HCT116 (cell line): ENCODE measurements at regions not wholly inside any gene's neighbourhood (a gene's known extent, or its start where the extent isn't known, plus 50 kb on each side); places are given as distances from the start of the nearest gene placed in this dataset.

Experiments
- ATAC-seq: fragments of 200-7000 bp; cut with Tn5 transposase; 2 replicates; pipeline ENCODE4 v1.9.1; 2020; ENCODE audit warnings: mild to moderate bottlenecking, moderate library complexity
- BruUV-seq: library from RNA; stranded (reverse); fragments of 400-500 nt; replicated peaks from 2 replicates; lab custom pipeline; 2021; lab: Mats Ljungman, UMichigan
- CTCF ChIA-PET: fragments of 300-600 bp; sonication (Branson Sonifier 250); formaldehyde crosslinking; loops from one replicate; lab custom pipeline; 2021; ENCODE audit warnings: antibody characterized with exemption; lab: Charles Lee
- POLR2A ChIA-PET: fragments of 300-600, 350-600 bp; sonication (Branson Sonifier 250); formaldehyde crosslinking; loops from one replicate; lab custom pipeline; 2021; ENCODE audit warnings: antibody characterized with exemption; lab: Charles Lee
- RAD21 ChIA-PET, 2 experiments: fragments of 300-600 bp; sonication (Branson Sonifier 250); formaldehyde crosslinking; loops; one replicate each; lab custom pipeline; 2023; ENCODE audit warnings: low total read pairs in 2 of 2; ENCODE audit not compliant: uncharacterized antibody in 2 of 2, unreplicated experiment in 2 of 2, low non-redundant PET in 1 of 2; lab: Charles Lee
- DNase-seq: peaks from one replicate; pipeline ENCODE4 v3.0.0-alpha.2; 2010; ENCODE audit warnings: low read depth, low spot score
- H2AFZ ChIP-seq: fragments of 200-600 bp; shearing (Covaris generic), sonication (generic); 2 replicates; pipeline ENCODE4 v1.6.1; 2017; ENCODE audit warnings: low read depth, mixed run types, mixed read lengths, antibody characterized with exemption, low read length; ENCODE audit not compliant: poor library complexity, severe bottlenecking
- H3K27ac ChIP-seq: 2 replicates; pipeline ENCODE4 v1.5.1; 2012; ENCODE audit warnings: low read depth, low read length
- H3K27me3 ChIP-seq: fragments of 200-600 bp; sonication (generic); 2 replicates; pipeline ENCODE4 v1.6.1; 2016; ENCODE audit warnings: mixed run types, low read length, mixed read lengths; ENCODE audit not compliant: insufficient read depth
- H3K36me3 ChIP-seq, 2 experiments: fragments of 200-500 bp in 1 of 2; fragments of 200-600 bp in 1 of 2; sonication (Bioruptor generic) in 1 of 2; sonication (generic) in 1 of 2; 2 replicates each; pipeline versions ENCODE4 v1.5.1 to v1.6.1; 2014 to 2016; ENCODE audit warnings: low read length in 2 of 2, inconsistent platforms in 1 of 2, mixed read lengths in 1 of 2, mixed run types in 1 of 2; ENCODE audit not compliant: insufficient read depth in 2 of 2, control insufficient read depth in 1 of 2
- H3K4me1 ChIP-seq, 2 experiments: fragments of 200-600 bp in 1 of 2; sonication (generic) in 1 of 2; 2 replicates each; pipeline versions ENCODE4 v1.5.1 to v1.6.1; 2012 to 2017; ENCODE audit warnings: low read length in 2 of 2, inconsistent platforms in 1 of 2, mild to moderate bottlenecking in 1 of 2, mixed read lengths in 1 of 2, mixed run types in 1 of 2, moderate library complexity in 1 of 2; ENCODE audit not compliant: insufficient read depth in 2 of 2, control insufficient read depth in 1 of 2
- H3K4me2 ChIP-seq: fragments of 200-600 bp; sonication (generic); 2 replicates; pipeline ENCODE4 v1.6.1; 2017; ENCODE audit warnings: mixed run types, low read length, mixed read lengths
- H3K4me3 ChIP-seq, 2 experiments: fragments of 200-600 bp in 1 of 2; sonication (generic) in 1 of 2; replicated peaks in 1 of 2; 2 replicates each; pipeline ENCODE4 v1.5.1; 2011 to 2016; ENCODE audit warnings: low read length in 2 of 2, control low read depth in 1 of 2, low read depth in 1 of 2, mild to moderate bottlenecking in 1 of 2, mixed read lengths in 1 of 2, mixed run types in 1 of 2
- H3K79me2 ChIP-seq: fragments of 200-600 bp; sonication (generic); 2 replicates; pipeline ENCODE4 v1.6.1; 2017; ENCODE audit warnings: mild to moderate bottlenecking, mixed run types, low read length, moderate library complexity, mixed read lengths; ENCODE audit not compliant: insufficient read depth
- H3K9ac ChIP-seq: fragments of 200-600 bp; sonication (generic); 2 replicates; pipeline ENCODE4 v1.6.1; 2016; ENCODE audit warnings: low read length, mixed read lengths
- H3K9me2 ChIP-seq: fragments of 200-600 bp; sonication (generic), shearing (Covaris generic); 2 replicates; pipeline ENCODE4 v1.6.1; 2017; ENCODE audit warnings: mixed run types, mild to moderate bottlenecking, moderate library complexity; ENCODE audit not compliant: insufficient read depth
- H3K9me3 ChIP-seq, 2 experiments: fragments of 200-500 bp in 1 of 2; fragments of 200-600 bp in 1 of 2; sonication (Bioruptor generic) in 1 of 2; sonication (generic) in 1 of 2; 2 replicates each; pipeline ENCODE4 v1.6.1; 2014 to 2017; ENCODE audit warnings: low read length in 2 of 2, mixed read lengths in 2 of 2, inconsistent platforms in 1 of 2, low read depth in 1 of 2, mild to moderate bottlenecking in 1 of 2, mixed run types in 1 of 2, moderate library complexity in 1 of 2; ENCODE audit not compliant: control insufficient read depth in 1 of 2, insufficient read depth in 1 of 2
- H4K20me1 ChIP-seq: fragments of 200-600 bp; sonication (generic), shearing (Covaris generic); 2 replicates; pipeline ENCODE4 v1.6.1; 2017; ENCODE audit warnings: mixed run types, mild to moderate bottlenecking, moderate library complexity; ENCODE audit not compliant: insufficient read depth
- ATF3 ChIP-seq: IDR thresholded peaks from 2 replicates; pipeline ENCODE4 v1.6.1; 2012
- CBX3 ChIP-seq: IDR thresholded peaks from 2 replicates; pipeline ENCODE4 v1.6.1; 2012; ENCODE audit warnings: low read depth
- ELF1 ChIP-seq: IDR thresholded peaks from 2 replicates; pipeline ENCODE4 v1.6.1; 2012; ENCODE audit warnings: low read depth, borderline replicate concordance
- EZH2 ChIP-seq: fragments of 200-600 bp; sonication (generic); IDR thresholded peaks from 2 replicates; pipeline ENCODE4 v1.6.1; 2017; ENCODE audit warnings: antibody characterized with exemption, mixed run types
- EZH2phosphoT487 ChIP-seq: fragments of 200-600 bp; IDR thresholded peaks from 2 replicates; pipeline ENCODE4 v1.6.1; 2018; ENCODE audit warnings: antibody characterized with exemption, borderline replicate concordance
- FOSL1 ChIP-seq: IDR thresholded peaks from 2 replicates; pipeline ENCODE4 v1.6.1; 2012; ENCODE audit warnings: low read depth
- JUND ChIP-seq: IDR thresholded peaks from 2 replicates; pipeline ENCODE4 v1.6.1; 2012
- MAX ChIP-seq: IDR thresholded peaks from 2 replicates; pipeline ENCODE4 v1.6.1; 2012
- REST ChIP-seq: IDR thresholded peaks from 2 replicates; pipeline ENCODE4 v1.6.1; 2012; ENCODE audit warnings: low read depth
- SRF ChIP-seq: IDR thresholded peaks from 2 replicates; pipeline ENCODE4 v1.6.1; 2012; ENCODE audit warnings: low read depth
- TCF7L2 ChIP-seq: IDR thresholded peaks from 2 replicates; pipeline ENCODE4 v1.7.0; 2011; ENCODE audit warnings: borderline replicate concordance, inconsistent platforms; ENCODE audit not compliant: insufficient read depth, insufficient read length; ENCODE audit errors: extremely low read depth
- ZNF274 ChIP-seq: fragments of 200-500 bp; sonication (Bioruptor generic); IDR thresholded peaks from 2 replicates; pipeline ENCODE4 v1.6.1; 2014; ENCODE audit warnings: mild to moderate bottlenecking, low read depth, low read length, inconsistent platforms
- intact Hi-C: fragments of 100-400 bp; cut with micrococcal nuclease; formaldehyde crosslinking; loops from 2 replicates; pipeline ENCODE4 v1.10.0; 2022
- TF ChIP-seq, protein P1 (sequence below), 3 experiments: fragments of 200-600 bp in 1 of 3; sonication (generic) in 1 of 3; IDR thresholded peaks in 2 of 3; conservative IDR thresholded peaks in 1 of 3; 2 replicates each; pipeline ENCODE4 v1.5.1; 2012 to 2017; ENCODE audit warnings: low read depth in 2 of 3, low read length in 2 of 3, antibody characterized with exemption in 1 of 3, borderline replicate concordance in 1 of 3, control low read depth in 1 of 3, mild to moderate bottlenecking in 1 of 3, mixed read lengths in 1 of 3, mixed run types in 1 of 3, moderate library complexity in 1 of 3; ENCODE audit not compliant: insufficient read depth in 1 of 3

- TF ChIP-seq TCF7L2: no peak
- no peak for TF ChIP-seq ELF1
Measured at GRCh38 chr13:78161266-78161665, 242.6 kb upstream of the EDNRB start (continued).

- H2AFZ ChIP-seq: no peak overlapping the region
- no peak overlapping the region for H3K4me3 ChIP-seq
- ChIA-PET CTCF (no interaction called here), POLR2A (no interaction called here), RAD21 (no interaction called here)
- TF ChIP-seq EZH2 (no peak), CBX3 (no peak), MAX (no peak), ZNF274 (no peak), EZH2phosphoT487 (no peak), FOSL1 (no peak), SRF (no peak), ELF1 (no peak), ATF3 (no peak), REST (no peak), JUND (no peak)
- TF ChIP-seq, protein P1, sequence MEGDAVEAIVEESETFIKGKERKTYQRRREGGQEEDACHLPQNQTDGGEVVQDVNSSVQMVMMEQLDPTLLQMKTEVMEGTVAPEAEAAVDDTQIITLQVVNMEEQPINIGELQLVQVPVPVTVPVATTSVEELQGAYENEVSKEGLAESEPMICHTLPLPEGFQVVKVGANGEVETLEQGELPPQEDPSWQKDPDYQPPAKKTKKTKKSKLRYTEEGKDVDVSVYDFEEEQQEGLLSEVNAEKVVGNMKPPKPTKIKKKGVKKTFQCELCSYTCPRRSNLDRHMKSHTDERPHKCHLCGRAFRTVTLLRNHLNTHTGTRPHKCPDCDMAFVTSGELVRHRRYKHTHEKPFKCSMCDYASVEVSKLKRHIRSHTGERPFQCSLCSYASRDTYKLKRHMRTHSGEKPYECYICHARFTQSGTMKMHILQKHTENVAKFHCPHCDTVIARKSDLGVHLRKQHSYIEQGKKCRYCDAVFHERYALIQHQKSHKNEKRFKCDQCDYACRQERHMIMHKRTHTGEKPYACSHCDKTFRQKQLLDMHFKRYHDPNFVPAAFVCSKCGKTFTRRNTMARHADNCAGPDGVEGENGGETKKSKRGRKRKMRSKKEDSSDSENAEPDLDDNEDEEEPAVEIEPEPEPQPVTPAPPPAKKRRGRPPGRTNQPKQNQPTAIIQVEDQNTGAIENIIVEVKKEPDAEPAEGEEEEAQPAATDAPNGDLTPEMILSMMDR (IDR thresholded peaks at IDR 0.05 in 2 of 3, conservative IDR thresholded peaks at IDR 0.05 in 1 of 3; ENCODE audit: borderline replicate concordance in 1 of 3, insufficient read depth in 1 of 3, low read depth in 2 of 3, low read length in 2 of 3): no peak
- no peaks in the 10 kb centered on the region for H3K27me3 ChIP-seq
- H3K9ac ChIP-seq: no peak overlapping the region
- no peak overlapping the region for H3K4me2 ChIP-seq
- H4K20me1 ChIP-seq: no peaks in the 10 kb centered on the region
- no peaks in the 10 kb centered on the region; a peak in 1 of 4 replicates for H3K9me3 ChIP-seq
- BruUV-seq: no TSS peak
- H3K9me2 ChIP-seq: no peaks in the 10 kb centered on the region
- H3K27ac ChIP-seq: no peak overlapping the region
- H3K4me1 ChIP-seq: no peaks in the 10 kb centered on the region
- ATAC-seq (no peak), DNase-seq (no peak)
- intact Hi-C loops: no loop called here
- no peaks in the 10 kb centered on the region for H3K79me2 ChIP-seq
- no peaks in the 10 kb centered on the region for H3K36me3 ChIP-seq
Measured at GRCh38 chr13:78160793-78161192, 242.2 kb upstream of the EDNRB start.
